Keratinocyte (primary cell): ENCODE measurements at regions not wholly inside any gene's neighbourhood (a gene's known extent, or its start where the extent isn't known, plus 50 kb on each side); places are given as distances from the start of the nearest gene placed in this dataset.

Source experiments
- CTCF ChIP-seq, 3 experiments: IDR thresholded peaks in 1 of 3; conservative IDR thresholded peaks in 1 of 3; optimal IDR thresholded peaks in 1 of 3; 2 replicates in 2 of 3; 3 replicates in 1 of 3; pipeline versions ENCODE3 to v1.5.1; 2011; ENCODE audit warnings: low read length in 3 of 3, mild to moderate bottlenecking in 3 of 3, moderate library complexity in 2 of 3, control low read depth in 1 of 3, inconsistent platforms in 1 of 3; ENCODE audit not compliant: insufficient read depth in 2 of 3; ENCODE audit errors: extremely low read depth in 1 of 3
- EZH2 ChIP-seq: IDR thresholded peaks from one replicate; pipeline ENCODE4 v1.6.1; 2012; ENCODE audit warnings: inconsistent platforms, mild to moderate bottlenecking, low read length, moderate library complexity

GRCh38 chr1:185593271-185593670 lies 140.9 kb upstream of the HMCN1 start:
- TF ChIP-seq CTCF (optimal IDR thresholded peaks at IDR 0.05 in 1 of 3, IDR thresholded peaks at IDR 0.05 in 1 of 3, conservative IDR thresholded peaks at IDR 0.05 in 1 of 3; ENCODE audit: extremely low read depth in 1 of 3, insufficient read depth in 2 of 3, low read length in 3 of 3) = no peak
- TF ChIP-seq EZH2 = no peak
